Upper lobe of right lung (tissue), 1 donor: ENCODE measurements at regions not wholly inside any gene's neighbourhood (a gene's known extent, or its start where the extent isn't known, plus 50 kb on each side); places are given as distances from the start of the nearest gene placed in this dataset.

Experiments used
- ATAC-seq: fragments of 200-7000 bp; cut with Tn5 transposase; one replicate; pipeline ENCODE4 v1.9.1; 2020; ENCODE audit warnings: mild to moderate bottlenecking, moderate library complexity
- DNase-seq: peaks from one replicate; pipeline ENCODE4 v3.0.0-alpha.2; 2020
- H3K27ac ChIP-seq: fragments of 200-600 bp; one replicate; pipeline ENCODE4 v1.8.0; 2022
- H3K27me3 ChIP-seq: fragments of 200-600 bp; one replicate; pipeline ENCODE4 v1.8.0; 2022; ENCODE audit warnings: mild to moderate bottlenecking
- H3K36me3 ChIP-seq: fragments of 200-600 bp; one replicate; pipeline ENCODE4 v1.8.0; 2022
- H3K4me1 ChIP-seq: fragments of 200-600 bp; one replicate; pipeline ENCODE4 v1.8.0; 2022
- H3K4me3 ChIP-seq: fragments of 200-600 bp; one replicate; pipeline ENCODE4 v1.8.0; 2022; ENCODE audit warnings: mild to moderate bottlenecking
- H3K9me3 ChIP-seq: fragments of 200-600 bp; one replicate; pipeline ENCODE4 v1.8.0; 2022
- CTCF ChIP-seq: fragments of 200-600 bp; IDR thresholded peaks from one replicate; pipeline ENCODE4 v1.8.0; 2022; ENCODE audit warnings: antibody characterized with exemption
- intact Hi-C: fragments of 100-400 bp; cut with DNase I; formaldehyde crosslinking; loops from one replicate; pipeline ENCODE4 v1.11.0; 2022
- donor health status: DM: no; HTN: yes; CAD: no; lungs with severe emphysema.

GRCh38 chr16:88284101-88284500, 98.7 kb upstream of the ZNF469 start:
- Histone ChIP-seq H3K36me3 (no peaks in the 10 kb centered on the region), H3K27ac (no peak overlapping the region), H3K9me3 (peaks cover 11% of the 10 kb centered on the region), H3K27me3 (no peaks in the 10 kb centered on the region), H3K4me1 (no peaks in the 10 kb centered on the region), H3K4me3 (no peak overlapping the region)
- no peak for TF ChIP-seq CTCF
- ATAC-seq: no peak
- DNase-seq: no peak
- intact Hi-C loops: no loop called here

- no peaks in the 10 kb centered on the region for H3K27me3 ChIP-seq
- TF ChIP-seq CTCF: no peak
- no peak overlapping the region for H3K4me3 ChIP-seq
- intact Hi-C loops: no loop called here
- ATAC-seq: peak; percentile 6
- peaks cover 11% of the 10 kb centered on the region for H3K9me3 ChIP-seq
- H3K36me3 ChIP-seq: no peaks in the 10 kb centered on the region
- no peak overlapping the region for H3K27ac ChIP-seq
- no peak for DNase-seq
- H3K4me1 ChIP-seq: no peaks in the 10 kb centered on the region
Observed at GRCh38 chr16:88284626-88285513, 97.9 kb upstream of the ZNF469 start.

GRCh38 chr16:88285514-88285822, 97.3 kb upstream of the ZNF469 start:
- Histone ChIP-seq H3K36me3 (no peaks in the 10 kb centered on the region), H3K4me1 (no peaks in the 10 kb centered on the region), H3K4me3 (no peak overlapping the region), H3K27ac (no peak overlapping the region), H3K27me3 (no peaks in the 10 kb centered on the region), H3K9me3 (peaks cover 11% of the 10 kb centered on the region)
- no peak for TF ChIP-seq CTCF
- ATAC-seq (no peak), DNase-seq (no peak)
- intact Hi-C loops: no loop called here

- ATAC-seq: no peak
- no peak for DNase-seq
- intact Hi-C loops: no loop called here
- TF ChIP-seq CTCF: no peak
- Histone ChIP-seq H3K36me3 (no peaks in the 10 kb centered on the region), H3K9me3 (peaks cover 11% of the 10 kb centered on the region), H3K27me3 (peaks cover 6% of the 10 kb centered on the region), H3K27ac (no peak overlapping the region), H3K4me1 (no peaks in the 10 kb centered on the region), H3K4me3 (no peak overlapping the region)
Observed at GRCh38 chr16:88286301-88286923, 96.3 kb upstream of the ZNF469 start.

- Histone ChIP-seq H3K36me3 (no peaks in the 10 kb centered on the region), H3K27ac (no peak overlapping the region), H3K9me3 (peaks cover 11% of the 10 kb centered on the region), H3K4me1 (no peaks in the 10 kb centered on the region), H3K27me3 (peaks cover 6% of the 10 kb centered on the region), H3K4me3 (no peak overlapping the region)
- DNase-seq: no peak
- ATAC-seq: no peak
- peak; percentile 28 for TF ChIP-seq CTCF
- intact Hi-C loops: no loop called here
Observed at GRCh38 chr16:88287219-88287618, 95.5 kb upstream of the ZNF469 start.
